Ovary (tissue), 7 donors: ENCODE measurements at regions not wholly inside any gene's neighbourhood (a gene's known extent, or its start where the extent isn't known, plus 50 kb on each side); places are given as distances from the start of the nearest gene placed in this dataset.

Experiments
- DNase-seq, 5 donors: peaks; one replicate each; pipeline ENCODE4 v3.0.0-alpha.2; 2019 to 2020
- H3K27ac ChIP-seq, 2 donors: fragments of 200-600 bp; one replicate each; pipeline versions ENCODE4 v1.5.1 to v1.8.0; 2019 to 2022
- H3K27me3 ChIP-seq: fragments of 200-600 bp; one replicate; pipeline ENCODE4 v1.8.0; 2022
- H3K36me3 ChIP-seq: fragments of 200-600 bp; sonication (generic); one replicate; pipeline ENCODE4 v1.5.1; 2019
- H3K4me1 ChIP-seq: one replicate; pipeline ENCODE4 v1.8.1; 2013; ENCODE audit warnings: mild to moderate bottlenecking, moderate library complexity; ENCODE audit not compliant: insufficient read depth
- H3K4me3 ChIP-seq: fragments of 200-600 bp; sonication (generic); one replicate; pipeline ENCODE4 v1.5.1; 2017
- H3K9me3 ChIP-seq, 2 donors: fragments of 200-600 bp in 1 of 2; sonication (generic) in 1 of 2; one replicate each; pipeline versions ENCODE4 v1.5.1 to v1.8.1; 2013 to 2019; ENCODE audit warnings: mild to moderate bottlenecking in 1 of 2, moderate library complexity in 1 of 2
- CTCF ChIP-seq, 3 donors: fragments of 450-650 bp in 2 of 3; fragments of 200-600 bp in 1 of 3; IDR thresholded peaks; one replicate each; pipeline versions ENCODE4 v1.5.1 to v1.8.0; 2016 to 2022; ENCODE audit warnings: antibody characterized with exemption in 3 of 3, mild to moderate bottlenecking in 1 of 3
- EP300 ChIP-seq: sonication (generic); formaldehyde crosslinking; IDR thresholded peaks from one replicate; pipeline ENCODE4 v1.6.1; 2017; ENCODE audit warnings: antibody characterized with exemption
- POLR2A ChIP-seq: fragments of 450-650 bp; IDR thresholded peaks from one replicate; pipeline ENCODE4 v1.6.1; 2017; ENCODE audit warnings: antibody characterized with exemption, mild to moderate bottlenecking, moderate library complexity
- WGBS, 3 donors: extraction: QIAGEN DNeasy Blood & Tissue Kit in 1 of 3; methylation state at CpG; one replicate each; pipeline versions ENCODE4 v1.1.5 to v1.1.7; 2013 to 2017; 5-methylcytosine and 5-hydroxymethylcytosine counted together
- intact Hi-C, 4 donors: fragments of 100-400 bp; cut with DNase I; formaldehyde crosslinking; loops; one replicate each; pipeline versions ENCODE4 v1.11.0 to v1.15.1; 2022 to 2023
- donor health status: DM: no; HTN: no; CAD: no; lungs with moderate emphysema.
- donor health status: DM: no; HTN: no; CAD: no.
- donor health status: Bipolar disorder and iron deficiency.
- donor health status: DM: no; HTN: no; CAD: no.
- donor health status: DM: yes; HTN: yes; CAD: no.

DNA sequence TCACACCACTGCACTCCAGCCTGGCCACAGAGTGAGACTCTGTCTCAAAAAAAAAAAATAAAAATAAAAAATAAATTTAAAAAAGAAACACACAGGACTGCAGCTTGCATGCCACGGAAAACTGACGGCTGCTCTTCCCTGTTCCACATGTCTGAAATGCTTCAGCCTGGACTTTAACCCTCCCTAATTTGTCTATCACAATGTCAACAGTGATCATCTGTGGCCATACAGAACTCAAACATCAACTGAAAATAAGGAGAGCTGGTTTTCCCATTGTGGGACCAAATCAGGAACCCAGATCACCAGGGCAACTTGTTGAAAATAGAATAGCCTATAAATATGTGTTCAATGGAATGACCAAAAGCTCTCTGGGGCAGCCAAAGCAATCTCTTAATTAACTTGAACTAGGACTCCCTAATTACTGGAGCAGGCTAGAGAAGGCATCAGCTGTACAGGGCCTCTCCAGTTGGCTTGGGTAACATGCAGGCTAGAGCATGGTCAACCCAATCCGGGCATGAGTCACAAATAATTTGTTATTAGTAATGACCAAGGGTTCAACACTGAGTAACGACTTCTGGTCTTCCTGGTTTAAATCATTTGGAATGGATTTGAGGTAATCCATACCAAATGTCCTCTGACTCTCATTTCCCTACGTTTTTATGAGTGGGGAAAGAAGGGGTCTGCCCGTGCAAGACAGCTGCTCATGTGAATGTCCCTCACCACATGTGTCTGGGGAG is 62.7 kb upstream of the KAZN start:
- DNase-seq, result no peak
- 80 to 84% (median 80%) methylated on average over 6 of the region's 6 CpGs for WGBS, 3 donors
- Histone ChIP-seq H3K4me1 (no peaks in the 10 kb centered on the region), H3K36me3 (no peaks in the 10 kb centered on the region), H3K9me3 (no peaks in the 10 kb centered on the region), H3K4me3 (no peak overlapping the region), H3K27ac (no peak overlapping the region), H3K27me3 (no peaks in the 10 kb centered on the region)
- TF ChIP-seq EP300 (no peak), POLR2A (no peak), CTCF (IDR thresholded peaks at IDR 0.05) (no peak)
- intact Hi-C loops, result no loop called here

- DNase-seq, result no peak
- Histone ChIP-seq H3K4me3 (no peak overlapping the region), H3K27me3 (no peaks in the 10 kb centered on the region), H3K4me1 (no peaks in the 10 kb centered on the region), H3K27ac (no peak overlapping the region), H3K36me3 (no peaks in the 10 kb centered on the region), H3K9me3 (no peaks in the 10 kb centered on the region)
- 88 to 95% (median 89%) methylated on average over 4 of the region's 4 CpGs for WGBS, 3 donors
- TF ChIP-seq EP300, result no peak
- TF ChIP-seq POLR2A, result no peak
- no peak for TF ChIP-seq CTCF (IDR thresholded peaks at IDR 0.05)
- intact Hi-C loops, result no loop called here
Observed at GRCh38 chr1:14538335-14538734, 60.1 kb upstream of the KAZN start.

- no peaks in the 10 kb centered on the region for H3K36me3 ChIP-seq
- no peak overlapping the region for H3K4me3 ChIP-seq
- intact Hi-C loops, result no loop called here
- 91 to 97% (median 91%) methylated on average over 3 of the region's 3 CpGs for WGBS, 3 donors
- H3K9me3 ChIP-seq, result no peaks in the 10 kb centered on the region
- no peaks in the 10 kb centered on the region for H3K27me3 ChIP-seq
- no peaks in the 10 kb centered on the region for H3K4me1 ChIP-seq
- TF ChIP-seq CTCF (IDR thresholded peaks at IDR 0.05) (no peak), EP300 (no peak), POLR2A (no peak)
- no peak overlapping the region for H3K27ac ChIP-seq
- DNase-seq, result no peak
Observed at GRCh38 chr1:14539309-14539708, 59.2 kb upstream of the KAZN start.

DNA sequence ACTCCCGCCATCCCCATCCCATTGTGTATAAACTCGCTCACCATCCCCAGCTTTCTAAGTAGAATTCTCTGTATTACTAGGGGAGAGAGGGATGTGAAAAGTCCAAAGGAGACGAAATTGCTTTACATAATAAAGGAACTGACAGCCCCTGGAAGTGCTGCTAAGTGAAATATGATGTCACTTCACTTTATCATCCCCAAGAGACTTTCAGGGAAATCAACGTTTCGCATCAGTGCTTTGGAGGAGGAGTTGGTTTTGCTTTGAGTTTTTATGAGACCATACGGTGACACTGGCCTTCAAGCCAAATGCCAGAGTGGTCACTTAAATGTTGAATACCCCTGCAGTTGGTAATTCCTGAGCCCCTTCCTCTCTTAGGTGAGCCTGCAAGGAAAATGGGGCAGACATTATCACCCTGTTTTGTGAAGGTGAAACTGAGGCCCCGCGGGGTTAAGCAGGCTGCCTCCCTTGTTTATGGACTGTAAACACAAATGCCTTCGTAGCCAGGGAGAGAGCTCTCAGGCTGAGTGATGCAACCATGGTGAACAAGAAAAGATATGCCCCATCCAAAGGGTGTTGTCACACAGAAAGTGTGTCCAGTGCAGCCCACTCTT is 58.4 kb upstream of the KAZN start:
- H3K9me3 ChIP-seq, result no peaks in the 10 kb centered on the region
- no peaks in the 10 kb centered on the region for H3K36me3 ChIP-seq
- intact Hi-C loops, result no loop called here

More for the DNA sequence above, 58.4 kb upstream of the KAZN start:
- no peak for DNase-seq
- 70 to 78% (median 77%) methylated on average over 9 of the region's 9 CpGs for WGBS, 3 donors
- H3K4me3 ChIP-seq, result no peak overlapping the region
- H3K27ac ChIP-seq, result no peak overlapping the region
- TF ChIP-seq CTCF (IDR thresholded peaks at IDR 0.05) (no peak), EP300 (no peak), POLR2A (no peak)
- H3K27me3 ChIP-seq, result no peaks in the 10 kb centered on the region
- H3K4me1 ChIP-seq, result no peaks in the 10 kb centered on the region
